ENCODE measurements at regions not wholly inside any gene's neighbourhood (a gene's known extent, or its start where the extent isn't known, plus 50 kb on each side); places are given as distances from the start of the nearest gene placed in this dataset.

DNA sequence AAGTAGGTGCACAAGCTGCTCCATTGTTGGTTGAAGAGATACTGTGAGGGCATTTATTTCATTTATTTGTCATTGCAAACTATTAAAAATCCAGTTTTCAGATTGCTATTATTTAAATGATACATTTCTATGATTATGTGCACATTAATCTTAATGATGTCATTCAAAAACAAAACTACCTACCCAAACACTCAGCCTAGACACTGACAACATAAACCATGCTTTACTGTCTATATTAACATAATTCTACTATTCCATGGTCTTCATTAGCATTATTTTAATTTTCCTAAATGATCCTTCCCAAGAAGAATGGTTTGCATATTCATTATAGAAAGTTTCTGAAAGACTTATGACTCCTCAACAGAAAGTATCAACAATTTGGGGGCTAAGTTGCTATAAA, 813.0 kb upstream of the SLITRK5 start:
- TF ChIP-seq, protein P1, sequence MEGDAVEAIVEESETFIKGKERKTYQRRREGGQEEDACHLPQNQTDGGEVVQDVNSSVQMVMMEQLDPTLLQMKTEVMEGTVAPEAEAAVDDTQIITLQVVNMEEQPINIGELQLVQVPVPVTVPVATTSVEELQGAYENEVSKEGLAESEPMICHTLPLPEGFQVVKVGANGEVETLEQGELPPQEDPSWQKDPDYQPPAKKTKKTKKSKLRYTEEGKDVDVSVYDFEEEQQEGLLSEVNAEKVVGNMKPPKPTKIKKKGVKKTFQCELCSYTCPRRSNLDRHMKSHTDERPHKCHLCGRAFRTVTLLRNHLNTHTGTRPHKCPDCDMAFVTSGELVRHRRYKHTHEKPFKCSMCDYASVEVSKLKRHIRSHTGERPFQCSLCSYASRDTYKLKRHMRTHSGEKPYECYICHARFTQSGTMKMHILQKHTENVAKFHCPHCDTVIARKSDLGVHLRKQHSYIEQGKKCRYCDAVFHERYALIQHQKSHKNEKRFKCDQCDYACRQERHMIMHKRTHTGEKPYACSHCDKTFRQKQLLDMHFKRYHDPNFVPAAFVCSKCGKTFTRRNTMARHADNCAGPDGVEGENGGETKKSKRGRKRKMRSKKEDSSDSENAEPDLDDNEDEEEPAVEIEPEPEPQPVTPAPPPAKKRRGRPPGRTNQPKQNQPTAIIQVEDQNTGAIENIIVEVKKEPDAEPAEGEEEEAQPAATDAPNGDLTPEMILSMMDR (IDR thresholded peaks at IDR 0.05 in 4 of 5, conservative IDR thresholded peaks at IDR 0.05 in 1 of 5), result no peak
- no peak for TF ChIP-seq POLR2A (IDR thresholded peaks at IDR 0.05)

All from gastrocnemius medialis (tissue), 4 donors.